T-cell (primary cell): ENCODE measurements at regions not wholly inside any gene's neighbourhood (a gene's known extent, or its start where the extent isn't known, plus 50 kb on each side); places are given as distances from the start of the nearest gene placed in this dataset.

ENCODE experiments used
- ATAC-seq, 4 experiments: fragments of 200-7000 bp in 3 of 4; fragments of 150-1000 bp in 1 of 4; cut with Tn5 transposase; replicated peaks in 1 of 4; 1 replicate in 3 of 4; 2 replicates in 1 of 4; pipeline ENCODE4 v1.10.0; 2021; ENCODE audit warnings: moderate library complexity in 3 of 4, mild to moderate bottlenecking in 2 of 4, moderate number of reproducible peaks in 1 of 4
- CTCF ChIA-PET, 2 donors: fragments of 300-600 bp; sonication (Branson Sonifier 250); formaldehyde crosslinking; loops; one replicate each; lab custom pipeline; 2022; ENCODE audit warnings: antibody characterized with exemption in 2 of 2; lab: Charles Lee
- POLR2A ChIA-PET, 2 donors: fragments of 300-600 bp; sonication (Branson Sonifier 250); formaldehyde crosslinking; loops; one replicate each; lab custom pipeline; 2022; ENCODE audit warnings: antibody characterized with exemption in 2 of 2; lab: Charles Lee
- DNase-seq, 35 experiments: peaks; one replicate each; pipeline versions ENCODE4 v3.0.0 to v3.0.0-alpha.2; 2013 to 2023
- H3K27ac ChIP-seq: one replicate; pipeline ENCODE4 v1.5.1; 2013; ENCODE audit warnings: low read length
- H3K27me3 ChIP-seq, 2 experiments: replicated peaks in 1 of 2; 1 replicate in 1 of 2; 2 replicates in 1 of 2; pipeline versions ENCODE4 v1.6.1 to v1.7.0; 2013; ENCODE audit warnings: low read length in 1 of 2, mixed read lengths in 1 of 2; ENCODE audit not compliant: control insufficient read depth in 2 of 2, insufficient read depth in 2 of 2; ENCODE audit errors: extremely low read depth in 1 of 2
- H3K36me3 ChIP-seq, 2 donors: 1 replicate in 1 of 2; 2 replicates in 1 of 2; pipeline versions ENCODE4 v1.6.1 to v1.7.0; 2013; ENCODE audit warnings: low read length in 1 of 2; ENCODE audit not compliant: control insufficient read depth in 2 of 2, insufficient read depth in 1 of 2; ENCODE audit errors: extremely low read depth in 1 of 2
- H3K4me1 ChIP-seq, 2 experiments: 1 replicate in 1 of 2; 2 replicates in 1 of 2; pipeline versions ENCODE4 v1.6.1 to v1.7.0; 2013; ENCODE audit warnings: low read length in 2 of 2, mixed read lengths in 1 of 2; ENCODE audit not compliant: insufficient read depth in 2 of 2, control insufficient read depth in 1 of 2; ENCODE audit errors: extremely low read depth in 1 of 2
- H3K4me3 ChIP-seq, 2 donors: 1 replicate in 1 of 2; 2 replicates in 1 of 2; pipeline versions ENCODE4 v1.5.1 to v1.7.0; 2013; ENCODE audit warnings: mild to moderate bottlenecking in 2 of 2, low read length in 1 of 2, moderate library complexity in 1 of 2; ENCODE audit not compliant: control insufficient read depth in 1 of 2; ENCODE audit errors: extremely low read depth in 1 of 2
- H3K9me3 ChIP-seq: 2 replicates; pipeline ENCODE4 v1.7.0; 2013
- H3K27ac Mint-ChIP-seq, 2 donors: one replicate each; pipeline ENCODE4 v1.8.0; 2020 to 2021; ENCODE audit warnings: mild to moderate bottlenecking in 2 of 2, mixed read lengths in 2 of 2
- H3K27me3 Mint-ChIP-seq, 2 donors: one replicate each; pipeline ENCODE4 v1.8.0; 2021 to 2022; ENCODE audit warnings: mixed read lengths in 2 of 2
- H3K36me3 Mint-ChIP-seq: one replicate; pipeline ENCODE4 v1.8.0; 2021; ENCODE audit warnings: mixed read lengths
- H3K4me1 Mint-ChIP-seq, 3 donors: one replicate each; pipeline ENCODE4 v1.8.0; 2020 to 2022; ENCODE audit warnings: mixed read lengths in 3 of 3, mild to moderate bottlenecking in 1 of 3
- H3K4me3 Mint-ChIP-seq, 3 donors: one replicate each; pipeline ENCODE4 v1.8.0; 2020 to 2022; ENCODE audit warnings: mild to moderate bottlenecking in 3 of 3, mixed read lengths in 3 of 3, moderate library complexity in 3 of 3
- H3K9me3 Mint-ChIP-seq, 3 donors: one replicate each; pipeline ENCODE4 v1.8.0; 2020 to 2022; ENCODE audit warnings: mixed read lengths in 3 of 3
- WGBS: methylation state at CpG from one replicate; pipeline ENCODE4 v1.1.5; 2013; ENCODE audit warnings: missing lambda C conversion rate; ENCODE audit not compliant: insufficient coverage; 5-methylcytosine and 5-hydroxymethylcytosine counted together

DNA sequence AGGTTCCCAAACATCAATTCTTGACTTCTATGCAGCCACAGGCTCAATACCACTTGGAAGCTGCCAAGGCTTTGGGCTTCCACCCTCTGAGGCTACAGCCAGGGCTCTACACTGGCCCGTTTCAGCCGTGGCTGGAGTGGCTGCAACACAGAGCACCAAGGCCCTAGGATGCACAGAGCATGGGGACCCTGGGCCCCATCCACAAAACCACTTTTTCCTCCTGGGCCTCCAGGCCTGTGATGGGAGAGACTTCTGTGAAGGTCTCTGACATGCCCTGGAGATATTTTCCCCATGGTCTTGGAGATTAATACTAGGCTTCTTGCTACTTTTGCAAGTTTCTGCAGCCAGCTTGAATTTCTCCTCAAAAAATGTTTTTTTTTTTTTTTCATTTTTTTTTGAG lies 655.4 kb upstream of the ZP4 start:
- Histone ChIP-seq H3K4me3 (no peak overlapping the region), H3K4me1 (no peaks in the 10 kb centered on the region), H3K9me3 (no peaks in the 10 kb centered on the region), H3K36me3 (no peaks in the 10 kb centered on the region), H3K27me3 (no peaks in the 10 kb centered on the region), H3K27ac (no peak overlapping the region)
- H3K9me3 Mint-ChIP-seq, result peaks cover 3 to 20% (median 8%) of the 10 kb centered on the region in 3 donors
- DNase-seq (no peak), ATAC-seq (no peak)
- no peaks in the 10 kb centered on the region for H3K27me3 Mint-ChIP-seq
- H3K4me1 Mint-ChIP-seq, result no peaks in the 10 kb centered on the region
- ChIA-PET POLR2A (no interaction called here), CTCF (no interaction called here)
- H3K4me3 Mint-ChIP-seq, result no peak overlapping the region
- no peak overlapping the region for H3K27ac Mint-ChIP-seq
- H3K36me3 Mint-ChIP-seq, result no peaks in the 10 kb centered on the region
- WGBS, result 20% methylated on average over 1 of the region's 2 CpGs

- ChIA-PET CTCF (no interaction called here), POLR2A (no interaction called here)
- H3K36me3 ChIP-seq, result no peaks in the 10 kb centered on the region
- no peak for ATAC-seq
- H3K27me3 ChIP-seq, result no peaks in the 10 kb centered on the region
- Mint-ChIP-seq H3K27me3 (no peaks in the 10 kb centered on the region), H3K36me3 (no peaks in the 10 kb centered on the region), H3K4me3 (no peak overlapping the region), H3K27ac (no peak overlapping the region), H3K4me1 (no peaks in the 10 kb centered on the region), H3K9me3 (peaks cover 0 to 8% (median 4%) of the 10 kb centered on the region in 3 donors)
- H3K4me3 ChIP-seq, result no peak overlapping the region
- no peak overlapping the region for H3K27ac ChIP-seq
- H3K4me1 ChIP-seq, result no peaks in the 10 kb centered on the region
- no peaks in the 10 kb centered on the region for H3K9me3 ChIP-seq
- DNase-seq, result no peak
- 100% methylated on average over 1 of the region's 3 CpGs for WGBS
Observed at GRCh38 chr1:238537641-238538040, 646.9 kb upstream of the ZP4 start.

GRCh38 chr1:238530209-238530851 lies 639.6 kb upstream of the ZP4 start:
- 74% methylated on average over 11 of the region's 13 CpGs for WGBS
- no peak overlapping the region for H3K27ac Mint-ChIP-seq
- no peaks in the 10 kb centered on the region for H3K27me3 Mint-ChIP-seq
- H3K4me3 Mint-ChIP-seq, result no peak overlapping the region
- Histone ChIP-seq H3K4me3 (no peak overlapping the region), H3K27me3 (no peaks in the 10 kb centered on the region), H3K4me1 (no peaks in the 10 kb centered on the region), H3K36me3 (no peaks in the 10 kb centered on the region), H3K27ac (no peak overlapping the region), H3K9me3 (no peaks in the 10 kb centered on the region)
- no peak for ATAC-seq
- H3K36me3 Mint-ChIP-seq, result no peaks in the 10 kb centered on the region
- ChIA-PET POLR2A (no interaction called here), CTCF (no interaction called here)
- DNase-seq, result no peak
- no peaks in the 10 kb centered on the region for H3K4me1 Mint-ChIP-seq
- peaks cover 4 to 8% (median 7%) of the 10 kb centered on the region in 3 donors for H3K9me3 Mint-ChIP-seq

DNA sequence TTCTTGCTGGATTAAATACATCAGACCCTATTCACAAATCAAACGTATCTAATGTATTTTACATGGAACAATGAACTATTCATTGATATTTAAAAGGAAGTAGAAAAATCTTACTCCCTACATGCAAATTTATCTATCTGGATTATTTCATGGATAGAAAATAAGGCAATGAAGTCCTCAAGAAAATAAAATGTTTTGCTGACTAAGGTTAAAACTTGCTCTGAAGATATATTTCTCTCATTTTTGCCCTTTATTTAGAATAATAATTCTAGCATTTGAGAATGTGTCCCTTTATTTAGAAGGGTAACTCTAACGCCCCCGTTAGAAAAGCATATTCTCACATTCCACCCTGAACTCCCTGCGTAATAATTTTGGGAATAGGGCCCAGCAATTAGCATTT lies 627.0 kb upstream of the ZP4 start:
- WGBS, result no CpG with 5 or more reads among the region's 4 CpGs
- Mint-ChIP-seq H3K4me3 (no peak overlapping the region), H3K4me1 (no peaks in the 10 kb centered on the region), H3K27me3 (no peaks in the 10 kb centered on the region), H3K27ac (no peak overlapping the region), H3K36me3 (no peaks in the 10 kb centered on the region), H3K9me3 (peaks cover 4 to 29% (median 13%) of the 10 kb centered on the region in 3 donors)
- Histone ChIP-seq H3K27me3 (no peaks in the 10 kb centered on the region), H3K9me3 (no peaks in the 10 kb centered on the region), H3K4me3 (no peak overlapping the region), H3K36me3 (no peaks in the 10 kb centered on the region), H3K4me1 (no peaks in the 10 kb centered on the region), H3K27ac (no peak overlapping the region)
- POLR2A ChIA-PET, result no interaction called here
- CTCF ChIA-PET, result no interaction called here
- DNase-seq (no peak), ATAC-seq (no peak)

DNA sequence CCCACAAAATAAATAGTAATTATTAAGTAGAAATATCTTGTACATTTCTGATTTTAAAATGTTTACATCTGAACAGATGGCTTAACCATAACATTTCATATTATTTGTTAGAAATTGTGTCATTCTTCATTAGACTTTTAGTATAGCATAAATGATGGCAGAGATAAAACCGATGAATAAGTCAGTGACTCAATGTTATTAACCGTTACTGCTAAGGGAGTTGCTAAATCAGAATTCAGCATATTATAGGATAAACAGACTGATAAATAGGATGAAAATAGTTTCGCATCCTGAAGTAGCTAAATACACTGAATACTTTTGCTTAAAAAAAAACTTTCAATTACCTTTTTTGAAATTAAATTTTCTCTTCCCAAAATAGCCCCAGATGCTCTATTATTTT lies 610.6 kb upstream of the ZP4 start:
- ATAC-seq (no peak), DNase-seq (no peak)
- WGBS, result no CpG with 5 or more reads among the region's 3 CpGs
- peaks cover 15 to 27% (median 15%) of the 10 kb centered on the region in 3 donors for H3K9me3 Mint-ChIP-seq
- Histone ChIP-seq H3K9me3 (no peaks in the 10 kb centered on the region), H3K27ac (no peak overlapping the region), H3K4me1 (no peaks in the 10 kb centered on the region), H3K27me3 (no peaks in the 10 kb centered on the region), H3K36me3 (no peaks in the 10 kb centered on the region), H3K4me3 (no peak overlapping the region)
- no peaks in the 10 kb centered on the region for H3K4me1 Mint-ChIP-seq
- POLR2A ChIA-PET, result no interaction called here
- CTCF ChIA-PET, result no interaction called here
- H3K36me3 Mint-ChIP-seq, result no peaks in the 10 kb centered on the region
- no peak overlapping the region for H3K27ac Mint-ChIP-seq
- H3K27me3 Mint-ChIP-seq, result no peaks in the 10 kb centered on the region
- no peak overlapping the region for H3K4me3 Mint-ChIP-seq

- H3K4me3 ChIP-seq, result no peak overlapping the region
- ATAC-seq, result no peak
- Mint-ChIP-seq H3K27me3 (no peaks in the 10 kb centered on the region), H3K27ac (no peak overlapping the region), H3K4me1 (no peaks in the 10 kb centered on the region), H3K9me3 (peaks cover 15 to 27% (median 15%) of the 10 kb centered on the region in 3 donors), H3K4me3 (no peak overlapping the region), H3K36me3 (no peaks in the 10 kb centered on the region)
- no peaks in the 10 kb centered on the region for H3K9me3 ChIP-seq
- POLR2A ChIA-PET, result interaction anchor here in 1 of 2 donors (0.7 kb wide), 1 partner anchor 12 kb away, joined by 12 read pairs; no protein-coding TSS in a partner anchor
- H3K27me3 ChIP-seq, result no peaks in the 10 kb centered on the region
- no peaks in the 10 kb centered on the region for H3K4me1 ChIP-seq
- no peak overlapping the region for H3K27ac ChIP-seq
- no CpG with 5 or more reads among the region's 5 CpGs for WGBS
- CTCF ChIA-PET, result no interaction called here
- DNase-seq, result no peak
- no peaks in the 10 kb centered on the region for H3K36me3 ChIP-seq
Observed at GRCh38 chr1:238499021-238499420, 608.3 kb upstream of the ZP4 start.

DNA sequence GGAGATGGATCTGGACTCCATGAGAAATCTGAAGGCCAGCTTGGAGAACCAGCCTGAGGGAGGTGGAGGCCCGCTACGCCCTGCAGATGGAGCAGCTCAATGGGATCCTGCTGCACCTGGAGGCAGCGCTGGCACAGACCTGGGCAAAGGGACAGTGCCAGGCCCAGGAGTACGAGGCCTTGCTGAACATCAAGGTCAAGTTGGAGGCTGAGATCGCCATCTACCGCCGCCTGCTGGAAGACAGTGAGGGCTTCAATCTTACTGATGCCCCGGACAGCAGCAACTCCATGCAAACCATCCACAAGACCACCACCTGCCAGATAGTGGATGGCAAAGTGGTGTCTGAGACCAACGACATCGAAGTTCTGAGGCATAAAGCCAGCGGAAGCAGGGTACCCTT lies 601.5 kb upstream of the ZP4 start:
- Mint-ChIP-seq H3K27me3 (no peaks in the 10 kb centered on the region), H3K4me1 (no peaks in the 10 kb centered on the region), H3K27ac (no peak overlapping the region), H3K9me3 (peaks cover 2 to 7% (median 4%) of the 10 kb centered on the region in 3 donors), H3K36me3 (no peaks in the 10 kb centered on the region), H3K4me3 (no peak overlapping the region)
- Histone ChIP-seq H3K27ac (no peak overlapping the region), H3K4me1 (no peaks in the 10 kb centered on the region), H3K4me3 (no peak overlapping the region), H3K27me3 (no peaks in the 10 kb centered on the region), H3K9me3 (no peaks in the 10 kb centered on the region), H3K36me3 (no peaks in the 10 kb centered on the region)
- ChIA-PET CTCF (no interaction called here), POLR2A (no interaction called here)
- ATAC-seq (no peak), DNase-seq (no peak)
- WGBS, result 70% methylated on average over 2 of the region's 11 CpGs
